GM21723 (cell line): ENCODE measurements at regions not wholly inside any gene's neighbourhood (a gene's known extent, or its start where the extent isn't known, plus 50 kb on each side); places are given as distances from the start of the nearest gene placed in this dataset.
"Not testable (repeated sequence)": the region's sequence is repeated elsewhere in the genome, so short reads cannot be mapped to it uniquely, and the experiment has no call there.

Source experiments
- ATAC-seq: cut with Tn5 transposase; IDR thresholded peaks from one replicate; pipeline ENCODE4 v1.9.1; 2021; ENCODE audit warnings: mild to moderate bottlenecking, moderate library complexity; ENCODE audit not compliant: unreplicated experiment

- not testable (repeated sequence) for ATAC-seq
These were observed 395.4 kb downstream of the TMEM121 start for GRCh38 chr14:105921781-105922180.

GRCh38 chr14:105923520-105924191, 397.3 kb downstream of the TMEM121 start:
- ATAC-seq: not testable (repeated sequence)

- ATAC-seq: no peak
These were observed 398.7 kb downstream of the TMEM121 start for GRCh38 chr14:105924951-105925591.

GRCh38 chr14:105925615-105926372, 399.4 kb downstream of the TMEM121 start:
- no peak for ATAC-seq

- ATAC-seq: no peak
These were observed 400.2 kb downstream of the TMEM121 start for GRCh38 chr14:105926373-105927095.

GRCh38 chr14:105927096-105928060, 401.0 kb downstream of the TMEM121 start:
- no peak for ATAC-seq

- not testable (repeated sequence) for ATAC-seq
These were observed 402.1 kb downstream of the TMEM121 start for GRCh38 chr14:105928171-105929111.

- no peak for ATAC-seq
These were observed 403.1 kb downstream of the TMEM121 start for GRCh38 chr14:105929327-105930081.

- no peak for ATAC-seq
These were observed 404.2 kb downstream of the TMEM121 start for GRCh38 chr14:105930572-105930971.

GRCh38 chr14:105931808-105932483, 405.6 kb downstream of the TMEM121 start:
- ATAC-seq: no peak

GRCh38 chr14:105933238-105933637, 406.9 kb downstream of the TMEM121 start:
- ATAC-seq: no peak

GRCh38 chr14:105935384-105935783, 409.0 kb downstream of the TMEM121 start:
- no peak for ATAC-seq

- no peak for ATAC-seq
These were observed 411.1 kb downstream of the TMEM121 start for GRCh38 chr14:105937253-105938054.

- no peak for ATAC-seq
These were observed 411.9 kb downstream of the TMEM121 start for GRCh38 chr14:105938055-105938863.

GRCh38 chr14:105938959-105939358, 412.6 kb downstream of the TMEM121 start:
- ATAC-seq: no peak
